NCI-H128 (cell line): ENCODE measurements at regions not wholly inside any gene's neighbourhood (a gene's known extent, or its start where the extent isn't known, plus 50 kb on each side); places are given as distances from the start of the nearest gene placed in this dataset.
A peak's percentile ranks its signal among the peaks of the same experiment; 100 is the strongest.
"Not testable (repeated sequence)": the region's sequence is repeated elsewhere in the genome, so short reads cannot be mapped to it uniquely, and the experiment has no call there.

Experiments used
- DNase-seq: peaks from one replicate; lab custom pipeline; 2025; ENCODE audit not compliant: unreplicated experiment; lab: John Stamatoyannopoulos, UW

- no peak for DNase-seq
These were observed 160.5 kb upstream of the TNRC6C start for GRCh38 chr17:77798031-77798430.

- no peak for DNase-seq
These were observed 160.0 kb upstream of the TNRC6C start for GRCh38 chr17:77798481-77798880.

GRCh38 chr17:77800816-77801215 lies 157.7 kb upstream of the TNRC6C start:
- DNase-seq, result no peak

GRCh38 chr17:77801545-77802332 lies 156.8 kb upstream of the TNRC6C start:
- no peak for DNase-seq

GRCh38 chr17:77802333-77802615 lies 156.2 kb upstream of the TNRC6C start:
- DNase-seq, result peak; percentile 19

- peak; percentile 73 for DNase-seq
These were observed 155.7 kb upstream of the TNRC6C start for GRCh38 chr17:77802811-77803220.

GRCh38 chr17:77803726-77804125 lies 154.8 kb upstream of the TNRC6C start:
- no peak for DNase-seq

GRCh38 chr17:77804796-77805426 lies 153.6 kb upstream of the TNRC6C start:
- no peak for DNase-seq

GRCh38 chr17:77805970-77806369 lies 152.5 kb upstream of the TNRC6C start:
- DNase-seq, result not testable (repeated sequence)

GRCh38 chr17:77807051-77807745 lies 151.3 kb upstream of the TNRC6C start:
- DNase-seq, result no peak

GRCh38 chr17:77807746-77808441 lies 150.6 kb upstream of the TNRC6C start:
- no peak for DNase-seq

GRCh38 chr17:77808686-77809425 lies 149.6 kb upstream of the TNRC6C start:
- no peak for DNase-seq

GRCh38 chr17:77809814-77810213 lies 148.7 kb upstream of the TNRC6C start:
- DNase-seq, result no peak

- DNase-seq, result no peak
These were observed 148.0 kb upstream of the TNRC6C start for GRCh38 chr17:77810536-77810935.

GRCh38 chr17:77811521-77811920 lies 147.0 kb upstream of the TNRC6C start:
- DNase-seq, result no peak

- DNase-seq, result no peak
These were observed 144.3 kb upstream of the TNRC6C start for GRCh38 chr17:77814091-77814772.

GRCh38 chr17:77815127-77815905 lies 143.2 kb upstream of the TNRC6C start:
- DNase-seq, result no peak

- no peak for DNase-seq
These were observed 140.6 kb upstream of the TNRC6C start for GRCh38 chr17:77817953-77818352.

- DNase-seq, result no peak
These were observed 139.0 kb upstream of the TNRC6C start for GRCh38 chr17:77819497-77819896.

GRCh38 chr17:77821114-77821513 lies 137.4 kb upstream of the TNRC6C start:
- no peak for DNase-seq
